ENCODE measurements at regions not wholly inside any gene's neighbourhood (a gene's known extent, or its start where the extent isn't known, plus 50 kb on each side); places are given as distances from the start of the nearest gene placed in this dataset.

DNA sequence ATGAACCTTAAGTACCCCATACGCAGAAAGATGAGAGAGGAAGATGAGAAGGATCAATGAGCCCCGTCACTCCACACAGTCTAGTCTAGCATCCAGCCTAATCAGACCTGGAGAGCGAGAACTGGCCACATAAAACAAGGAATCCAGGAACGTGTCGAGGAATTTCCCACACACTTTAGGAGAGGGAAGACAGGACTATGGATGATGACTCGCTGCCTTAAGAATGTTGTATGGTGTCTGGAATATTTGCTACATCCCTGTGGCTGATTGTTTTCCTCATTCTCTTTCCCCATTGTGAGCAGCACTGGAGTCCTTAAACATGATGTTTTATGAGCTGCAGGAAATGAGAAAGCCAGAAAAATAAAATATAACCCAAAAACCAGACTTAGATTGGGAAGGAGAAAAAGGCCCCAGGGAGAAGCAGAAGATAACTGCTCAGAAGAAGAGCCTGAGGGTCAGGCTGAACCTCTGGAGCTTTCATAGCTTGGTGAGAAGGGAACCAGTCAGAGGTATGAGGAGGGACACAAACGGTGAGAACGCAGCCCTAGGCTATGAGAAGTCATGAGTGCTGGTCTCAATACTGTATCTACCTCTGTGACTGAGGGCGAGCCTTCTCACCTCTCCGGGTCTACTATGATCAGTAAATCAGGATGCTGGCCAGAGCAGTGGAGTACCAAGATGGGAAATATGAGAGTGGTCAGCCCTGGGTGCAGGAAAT, 139.5 kb upstream of the NOCT start:
- TF ChIP-seq CTCF (IDR thresholded peaks at IDR 0.05; ENCODE audit: low read depth, low read length, poor library complexity, severe bottlenecking), result no peak
- no peak for TF ChIP-seq EZH2phosphoT487 (IDR thresholded peaks at IDR 0.05; ENCODE audit: borderline replicate concordance, low read length)

All from DOHH2 (cell line).